ENCODE measurements at regions not wholly inside any gene's neighbourhood (a gene's known extent, or its start where the extent isn't known, plus 50 kb on each side); places are given as distances from the start of the nearest gene placed in this dataset.

DNA sequence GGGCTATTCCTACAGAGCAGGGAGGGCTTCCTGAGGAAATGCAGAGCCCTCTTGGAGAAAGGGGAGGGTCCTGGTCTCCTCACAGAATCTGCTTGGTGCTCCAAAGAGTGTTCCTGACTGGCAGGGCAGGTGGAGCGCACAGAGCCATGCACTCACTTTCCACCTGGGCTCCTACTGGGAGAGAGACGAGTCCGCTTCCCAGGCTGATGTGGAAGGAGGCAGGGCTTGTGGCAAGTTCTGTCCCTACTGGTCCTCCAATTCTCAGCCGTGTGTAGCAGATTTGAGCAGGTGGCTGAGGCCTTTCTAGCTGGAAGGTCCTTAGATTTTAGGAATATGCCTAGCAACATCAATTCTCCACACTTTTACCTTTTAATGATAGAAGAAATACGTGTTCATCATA lies 111.5 kb upstream of the MKI67 start:
- no peak overlapping the region for H3K4me3 ChIP-seq (ENCODE audit: low read length)
- no peak for TF ChIP-seq EZH2phosphoT487 (IDR thresholded peaks at IDR 0.05; ENCODE audit: borderline replicate concordance, low read length)
- TF ChIP-seq, protein P1, sequence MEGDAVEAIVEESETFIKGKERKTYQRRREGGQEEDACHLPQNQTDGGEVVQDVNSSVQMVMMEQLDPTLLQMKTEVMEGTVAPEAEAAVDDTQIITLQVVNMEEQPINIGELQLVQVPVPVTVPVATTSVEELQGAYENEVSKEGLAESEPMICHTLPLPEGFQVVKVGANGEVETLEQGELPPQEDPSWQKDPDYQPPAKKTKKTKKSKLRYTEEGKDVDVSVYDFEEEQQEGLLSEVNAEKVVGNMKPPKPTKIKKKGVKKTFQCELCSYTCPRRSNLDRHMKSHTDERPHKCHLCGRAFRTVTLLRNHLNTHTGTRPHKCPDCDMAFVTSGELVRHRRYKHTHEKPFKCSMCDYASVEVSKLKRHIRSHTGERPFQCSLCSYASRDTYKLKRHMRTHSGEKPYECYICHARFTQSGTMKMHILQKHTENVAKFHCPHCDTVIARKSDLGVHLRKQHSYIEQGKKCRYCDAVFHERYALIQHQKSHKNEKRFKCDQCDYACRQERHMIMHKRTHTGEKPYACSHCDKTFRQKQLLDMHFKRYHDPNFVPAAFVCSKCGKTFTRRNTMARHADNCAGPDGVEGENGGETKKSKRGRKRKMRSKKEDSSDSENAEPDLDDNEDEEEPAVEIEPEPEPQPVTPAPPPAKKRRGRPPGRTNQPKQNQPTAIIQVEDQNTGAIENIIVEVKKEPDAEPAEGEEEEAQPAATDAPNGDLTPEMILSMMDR (IDR thresholded peaks at IDR 0.05; ENCODE audit: low read depth, low read length, poor library complexity, severe bottlenecking): no peak

DNA sequence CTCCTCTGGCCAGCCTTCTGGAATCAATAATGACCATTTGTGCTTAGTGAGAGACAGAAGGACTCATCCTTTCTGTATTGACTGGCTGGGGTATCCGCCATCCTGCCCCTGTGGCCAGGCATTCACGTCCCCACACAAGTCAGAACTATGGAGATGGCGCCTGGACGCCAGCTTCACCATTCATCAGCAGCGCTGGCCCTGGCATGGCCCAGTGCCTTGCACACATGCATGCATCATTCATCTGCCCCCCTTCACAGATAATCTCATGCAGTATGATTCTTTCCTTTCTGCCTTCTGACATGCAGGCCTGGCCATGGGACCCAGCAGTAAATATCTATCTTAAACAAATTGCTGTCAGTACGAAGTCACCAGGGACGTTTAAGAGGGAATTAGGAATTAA lies 114.8 kb upstream of the MKI67 start:
- Histone ChIP-seq H3K27ac (ENCODE audit: low read depth, low read length) (no peak overlapping the region), H3K4me1 (ENCODE audit: control insufficient read depth, low read length) (no peaks in the 10 kb centered on the region), H3K4me3 (ENCODE audit: low read length) (no peak overlapping the region), H3F3A (ENCODE audit: control insufficient read depth, insufficient read depth) (no peaks in the 10 kb centered on the region), H3K79me2 (ENCODE audit: control insufficient read depth, low read length) (no peaks in the 10 kb centered on the region), H3K9me3 (ENCODE audit: control insufficient read depth, insufficient read depth, low read length) (no peaks in the 10 kb centered on the region), H3K4me2 (ENCODE audit: low read length) (no peak overlapping the region), H3K36me3 (ENCODE audit: control insufficient read depth, low read length) (no peaks in the 10 kb centered on the region), H3K27me3 (ENCODE audit: control insufficient read depth, low read length) (no peaks in the 10 kb centered on the region), H3K9me2 (replicated peaks; ENCODE audit: control insufficient read depth, low read length) (no peaks in the 10 kb centered on the region), H4K20me1 (ENCODE audit: control insufficient read depth, insufficient read depth, low read depth, low read length) (no peaks in the 10 kb centered on the region)
- TF ChIP-seq, protein P1 (IDR thresholded peaks at IDR 0.05; ENCODE audit: low read depth, low read length, poor library complexity, severe bottlenecking): no peak
- TF ChIP-seq EZH2phosphoT487 (IDR thresholded peaks at IDR 0.05; ENCODE audit: borderline replicate concordance, low read length): no peak

More for the DNA sequence above, 111.5 kb upstream of the MKI67 start:
- no peaks in the 10 kb centered on the region for H3K9me3 ChIP-seq (ENCODE audit: control insufficient read depth, insufficient read depth, low read length)
- H3K79me2 ChIP-seq (ENCODE audit: control insufficient read depth, low read length): no peaks in the 10 kb centered on the region
- H3K27me3 ChIP-seq (ENCODE audit: control insufficient read depth, low read length): no peaks in the 10 kb centered on the region
- no peaks in the 10 kb centered on the region for H3F3A ChIP-seq (ENCODE audit: control insufficient read depth, insufficient read depth)
- H3K36me3 ChIP-seq (ENCODE audit: control insufficient read depth, low read length): no peaks in the 10 kb centered on the region
- H3K4me1 ChIP-seq (ENCODE audit: control insufficient read depth, low read length): no peaks in the 10 kb centered on the region
- no peak overlapping the region for H3K27ac ChIP-seq (ENCODE audit: low read depth, low read length)
- H3K4me2 ChIP-seq (ENCODE audit: low read length): no peak overlapping the region
- H3K9me2 ChIP-seq (replicated peaks; ENCODE audit: control insufficient read depth, low read length): no peaks in the 10 kb centered on the region
- no peaks in the 10 kb centered on the region for H4K20me1 ChIP-seq (ENCODE audit: control insufficient read depth, insufficient read depth, low read depth, low read length)

DNA sequence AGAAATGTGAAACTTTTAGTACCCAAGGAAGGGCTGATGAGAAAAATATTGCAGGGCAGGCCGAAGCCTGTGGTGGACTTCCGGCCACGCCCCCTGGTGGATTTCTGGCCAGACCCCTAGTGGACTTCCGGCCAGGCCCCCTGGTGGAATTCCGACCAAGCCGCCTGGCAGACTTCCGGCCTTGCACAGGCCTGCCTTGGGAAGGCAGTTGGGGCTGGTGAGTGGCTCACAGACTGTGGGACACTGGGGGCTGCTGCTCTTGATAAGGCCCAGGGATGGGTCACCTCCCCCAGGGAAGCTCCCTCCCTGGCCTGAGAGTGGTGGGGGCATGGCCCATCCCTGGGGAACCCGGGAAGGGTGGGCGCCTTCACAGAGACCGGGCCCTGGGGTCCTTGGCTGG lies 116.4 kb upstream of the MKI67 start:
- Histone ChIP-seq H3K27ac (ENCODE audit: low read depth, low read length) (no peak overlapping the region), H3F3A (ENCODE audit: control insufficient read depth, insufficient read depth) (no peaks in the 10 kb centered on the region), H3K9me2 (replicated peaks; ENCODE audit: control insufficient read depth, low read length) (no peaks in the 10 kb centered on the region), H3K36me3 (ENCODE audit: control insufficient read depth, low read length) (no peaks in the 10 kb centered on the region), H3K4me2 (ENCODE audit: low read length) (no peak overlapping the region), H3K79me2 (ENCODE audit: control insufficient read depth, low read length) (no peaks in the 10 kb centered on the region), H3K27me3 (ENCODE audit: control insufficient read depth, low read length) (no peaks in the 10 kb centered on the region), H3K9me3 (ENCODE audit: control insufficient read depth, insufficient read depth, low read length) (no peaks in the 10 kb centered on the region), H4K20me1 (ENCODE audit: control insufficient read depth, insufficient read depth, low read depth, low read length) (no peaks in the 10 kb centered on the region), H3K4me3 (ENCODE audit: low read length) (no peak overlapping the region), H3K4me1 (ENCODE audit: control insufficient read depth, low read length) (no peaks in the 10 kb centered on the region)
- TF ChIP-seq, protein P1 (IDR thresholded peaks at IDR 0.05; ENCODE audit: low read depth, low read length, poor library complexity, severe bottlenecking): no peak
- no peak for TF ChIP-seq EZH2phosphoT487 (IDR thresholded peaks at IDR 0.05; ENCODE audit: borderline replicate concordance, low read length)

GRCh38 chr10:128245026-128245425 lies 118.8 kb upstream of the MKI67 start:
- Histone ChIP-seq H3K9me3 (ENCODE audit: control insufficient read depth, insufficient read depth, low read length) (no peaks in the 10 kb centered on the region), H3K27me3 (ENCODE audit: control insufficient read depth, low read length) (no peaks in the 10 kb centered on the region), H3K4me2 (ENCODE audit: low read length) (no peak overlapping the region), H3K36me3 (ENCODE audit: control insufficient read depth, low read length) (no peaks in the 10 kb centered on the region), H3K79me2 (ENCODE audit: control insufficient read depth, low read length) (no peaks in the 10 kb centered on the region), H3F3A (ENCODE audit: control insufficient read depth, insufficient read depth) (no peaks in the 10 kb centered on the region), H4K20me1 (ENCODE audit: control insufficient read depth, insufficient read depth, low read depth, low read length) (no peaks in the 10 kb centered on the region), H3K4me1 (ENCODE audit: control insufficient read depth, low read length) (no peaks in the 10 kb centered on the region), H3K9me2 (replicated peaks; ENCODE audit: control insufficient read depth, low read length) (no peaks in the 10 kb centered on the region), H3K27ac (ENCODE audit: low read depth, low read length) (no peak overlapping the region), H3K4me3 (ENCODE audit: low read length) (no peak overlapping the region)
- TF ChIP-seq EZH2phosphoT487 (IDR thresholded peaks at IDR 0.05; ENCODE audit: borderline replicate concordance, low read length): no peak
- TF ChIP-seq, protein P1 (IDR thresholded peaks at IDR 0.05; ENCODE audit: low read depth, low read length, poor library complexity, severe bottlenecking): no peak

Data from DOHH2 (cell line).